ENCODE measurements at regions not wholly inside any gene's neighbourhood (a gene's known extent, or its start where the extent isn't known, plus 50 kb on each side); places are given as distances from the start of the nearest gene placed in this dataset.

- Histone ChIP-seq H3K9me2 (replicated peaks; ENCODE audit: insufficient read depth, low read length) (no peaks in the 10 kb centered on the region), H3K4me3 (ENCODE audit: low read length) (no peak overlapping the region), H3K9me3 (replicated peaks; ENCODE audit: insufficient read depth, low read length) (no peaks in the 10 kb centered on the region), H3K27ac (ENCODE audit: low read length) (no peak overlapping the region), H3K9ac (ENCODE audit: low read length) (no peak overlapping the region), H3K4me1 (ENCODE audit: low read length) (no peaks in the 10 kb centered on the region), H3K36me3 (replicated peaks; ENCODE audit: insufficient read depth, low read length) (no peaks in the 10 kb centered on the region), H3F3A (ENCODE audit: insufficient read depth, low read length) (no peaks in the 10 kb centered on the region), H3K4me2 (ENCODE audit: low read depth, low read length) (no peak overlapping the region), H2AFZ (ENCODE audit: low read length) (no peak overlapping the region), H3K27me3 (replicated peaks; ENCODE audit: insufficient read depth, low read length) (peaks cover 27% of the 10 kb centered on the region), H3K79me2 (ENCODE audit: low read length) (no peaks in the 10 kb centered on the region), H4K20me1 (ENCODE audit: insufficient read depth, low read length) (no peaks in the 10 kb centered on the region)
- no peak for TF ChIP-seq CTCF (IDR thresholded peaks at IDR 0.05; ENCODE audit: low read length)
- no peak for TF ChIP-seq EZH2 (optimal IDR thresholded peaks at IDR 0.05; ENCODE audit: low read depth, low read length)
- no peak for TF ChIP-seq EZH2phosphoT487 (IDR thresholded peaks at IDR 0.05; ENCODE audit: low read length)
- no peak for DNase-seq
Measured at GRCh38 chr5:1951165-1951816, 68.6 kb upstream of the IRX4 start.

GRCh38 chr5:1950708-1951103 lies 68.0 kb upstream of the IRX4 start:
- peaks cover 33% of the 10 kb centered on the region for H3K27me3 ChIP-seq (replicated peaks; ENCODE audit: insufficient read depth, low read length)

GRCh38 chr5:1950096-1950707 lies 67.5 kb upstream of the IRX4 start:
- no peaks in the 10 kb centered on the region for H4K20me1 ChIP-seq (ENCODE audit: insufficient read depth, low read length)
- no peak overlapping the region for H3K4me2 ChIP-seq (ENCODE audit: low read depth, low read length)
- no peaks in the 10 kb centered on the region for H3K9me2 ChIP-seq (replicated peaks; ENCODE audit: insufficient read depth, low read length)
- H3K9ac ChIP-seq (ENCODE audit: low read length) = no peak overlapping the region
- no peak for DNase-seq
- no peak overlapping the region for H3K27ac ChIP-seq (ENCODE audit: low read length)
- H2AFZ ChIP-seq (ENCODE audit: low read length) = no peak overlapping the region
- no peak overlapping the region for H3K4me3 ChIP-seq (ENCODE audit: low read length)
- H3K36me3 ChIP-seq (replicated peaks; ENCODE audit: insufficient read depth, low read length) = no peaks in the 10 kb centered on the region
- H3F3A ChIP-seq (ENCODE audit: insufficient read depth, low read length) = no peaks in the 10 kb centered on the region
- TF ChIP-seq EZH2phosphoT487 (IDR thresholded peaks at IDR 0.05; ENCODE audit: low read length) = no peak
- no peaks in the 10 kb centered on the region for H3K79me2 ChIP-seq (ENCODE audit: low read length)
- H3K4me1 ChIP-seq (ENCODE audit: low read length) = no peaks in the 10 kb centered on the region
- H3K27me3 ChIP-seq (replicated peaks; ENCODE audit: insufficient read depth, low read length) = peaks cover 38% of the 10 kb centered on the region
- no peaks in the 10 kb centered on the region for H3K9me3 ChIP-seq (replicated peaks; ENCODE audit: insufficient read depth, low read length)

More at GRCh38 chr5:1950708-1951103, 68.0 kb upstream of the IRX4 start:
- Histone ChIP-seq H3K9me3 (replicated peaks; ENCODE audit: insufficient read depth, low read length) (no peaks in the 10 kb centered on the region), H3K9me2 (replicated peaks; ENCODE audit: insufficient read depth, low read length) (no peaks in the 10 kb centered on the region), H3K79me2 (ENCODE audit: low read length) (no peaks in the 10 kb centered on the region), H2AFZ (ENCODE audit: low read length) (no peak overlapping the region), H3K4me1 (ENCODE audit: low read length) (no peaks in the 10 kb centered on the region), H3K36me3 (replicated peaks; ENCODE audit: insufficient read depth, low read length) (no peaks in the 10 kb centered on the region), H3F3A (ENCODE audit: insufficient read depth, low read length) (no peaks in the 10 kb centered on the region), H3K4me2 (ENCODE audit: low read depth, low read length) (no peak overlapping the region), H3K4me3 (ENCODE audit: low read length) (no peak overlapping the region), H3K9ac (ENCODE audit: low read length) (no peak overlapping the region), H4K20me1 (ENCODE audit: insufficient read depth, low read length) (no peaks in the 10 kb centered on the region), H3K27ac (ENCODE audit: low read length) (no peak overlapping the region)
- DNase-seq = no peak
- TF ChIP-seq CTCF (IDR thresholded peaks at IDR 0.05; ENCODE audit: low read length) (no peak), EZH2phosphoT487 (IDR thresholded peaks at IDR 0.05; ENCODE audit: low read length) (no peak), EZH2 (optimal IDR thresholded peaks at IDR 0.05; ENCODE audit: low read depth, low read length) (no peak)

DNA sequence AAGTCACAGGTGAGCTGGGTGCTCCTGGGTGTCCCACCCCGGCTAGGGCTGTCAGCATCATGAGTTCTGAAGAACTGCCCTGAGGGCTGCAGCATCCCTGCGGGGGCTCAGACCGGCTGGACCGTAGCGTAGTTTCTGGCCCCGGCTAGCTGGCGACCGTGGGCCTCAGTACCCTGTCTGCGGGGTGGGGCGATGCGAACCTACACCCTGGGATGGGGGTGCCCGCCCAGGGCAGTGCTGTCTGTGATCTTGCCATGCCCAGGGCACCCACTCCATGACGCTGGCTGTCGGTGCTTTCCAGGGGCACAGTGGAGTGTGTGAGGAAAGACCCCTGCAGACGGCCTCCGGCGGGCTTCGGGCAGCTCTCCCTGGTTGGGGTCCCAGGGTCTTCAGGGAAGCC lies 66.5 kb upstream of the IRX4 start:
- H4K20me1 ChIP-seq (ENCODE audit: insufficient read depth, low read length) = no peaks in the 10 kb centered on the region
- no peak overlapping the region for H3K4me2 ChIP-seq (ENCODE audit: low read depth, low read length)
- H3K9me3 ChIP-seq (replicated peaks; ENCODE audit: insufficient read depth, low read length) = no peaks in the 10 kb centered on the region
- no peak for DNase-seq
- no peaks in the 10 kb centered on the region for H3F3A ChIP-seq (ENCODE audit: insufficient read depth, low read length)
- H2AFZ ChIP-seq (ENCODE audit: low read length) = no peak overlapping the region
- no peaks in the 10 kb centered on the region for H3K4me1 ChIP-seq (ENCODE audit: low read length)
- H3K27ac ChIP-seq (ENCODE audit: low read length) = no peak overlapping the region
- H3K4me3 ChIP-seq (ENCODE audit: low read length) = no peak overlapping the region
- H3K9ac ChIP-seq (ENCODE audit: low read length) = no peak overlapping the region
- H3K36me3 ChIP-seq (replicated peaks; ENCODE audit: insufficient read depth, low read length) = no peaks in the 10 kb centered on the region
- peaks cover 47% of the 10 kb centered on the region for H3K27me3 ChIP-seq (replicated peaks; ENCODE audit: insufficient read depth, low read length)
- TF ChIP-seq EZH2 (optimal IDR thresholded peaks at IDR 0.05; ENCODE audit: low read depth, low read length) (no peak), EZH2phosphoT487 (IDR thresholded peaks at IDR 0.05; ENCODE audit: low read length) (no peak), CTCF (IDR thresholded peaks at IDR 0.05; ENCODE audit: low read length) (no peak)
- no peaks in the 10 kb centered on the region for H3K79me2 ChIP-seq (ENCODE audit: low read length)
- no peaks in the 10 kb centered on the region for H3K9me2 ChIP-seq (replicated peaks; ENCODE audit: insufficient read depth, low read length)
